H9 (cell line): ENCODE measurements at regions not wholly inside any gene's neighbourhood (a gene's known extent, or its start where the extent isn't known, plus 50 kb on each side); places are given as distances from the start of the nearest gene placed in this dataset.

ENCODE experiments used
- DNase-seq: peaks from one replicate; pipeline ENCODE4 v3.0.0-alpha.2; 2017
- H2AFZ ChIP-seq: one replicate; pipeline ENCODE4 v1.6.1; 2013; ENCODE audit warnings: mild to moderate bottlenecking, low read length, control low read depth, moderate library complexity
- H2AK5ac ChIP-seq: 2 replicates; pipeline ENCODE4 v1.6.1; 2013; ENCODE audit warnings: low read length, control low read depth, mixed read lengths; ENCODE audit not compliant: insufficient read length
- H2BK120ac ChIP-seq: one replicate; pipeline ENCODE4 v1.6.1; 2013; ENCODE audit warnings: low read depth, mild to moderate bottlenecking, low read length, control low read depth, inconsistent platforms; ENCODE audit not compliant: poor library complexity, severe bottlenecking
- H2BK12ac ChIP-seq: 2 replicates; pipeline ENCODE4 v1.6.1; 2013; ENCODE audit warnings: low read length, control low read depth, mixed read lengths, low read depth; ENCODE audit not compliant: insufficient read length
- H2BK15ac ChIP-seq: 2 replicates; pipeline ENCODE4 v1.6.1; 2013; ENCODE audit warnings: low read depth, low read length, control low read depth
- H2BK20ac ChIP-seq: one replicate; pipeline ENCODE4 v1.6.1; 2013; ENCODE audit warnings: low read depth, mild to moderate bottlenecking, low read length, control low read depth, inconsistent platforms; ENCODE audit not compliant: poor library complexity, severe bottlenecking
- H2BK5ac ChIP-seq: 2 replicates; pipeline ENCODE4 v1.6.1; 2013; ENCODE audit warnings: low read length, control low read depth, mixed read lengths; ENCODE audit not compliant: insufficient read length
- H3K14ac ChIP-seq: 2 replicates; pipeline ENCODE4 v1.6.1; 2013; ENCODE audit warnings: low read length, control low read depth; ENCODE audit not compliant: insufficient read depth
- H3K18ac ChIP-seq: 2 replicates; pipeline ENCODE4 v1.6.1; 2013; ENCODE audit warnings: low read depth, mild to moderate bottlenecking, mixed read lengths, low read length, control low read depth; ENCODE audit not compliant: insufficient read length
- H3K23ac ChIP-seq: 2 replicates; pipeline ENCODE4 v1.6.1; 2013; ENCODE audit warnings: low read length, control low read depth, mixed read lengths, low read depth; ENCODE audit not compliant: insufficient read length
- H3K23me2 ChIP-seq: 2 replicates; pipeline ENCODE4 v1.6.1; 2013; ENCODE audit warnings: low read depth, mild to moderate bottlenecking, mixed read lengths, low read length, control low read depth; ENCODE audit not compliant: insufficient read length, poor library complexity, severe bottlenecking
- H3K27ac ChIP-seq: 2 replicates; pipeline ENCODE4 v1.5.1; 2013; ENCODE audit warnings: low read length, control low read depth, mixed read lengths, low read depth; ENCODE audit not compliant: insufficient read length
- H3K27me3 ChIP-seq: 2 replicates; pipeline ENCODE4 v1.6.1; 2013; ENCODE audit warnings: low read length, control low read depth, inconsistent platforms; ENCODE audit not compliant: insufficient read depth
- H3K4ac ChIP-seq: 2 replicates; pipeline ENCODE4 v1.6.1; 2013; ENCODE audit warnings: low read depth, mild to moderate bottlenecking, control low read depth, inconsistent platforms, low read length, moderate library complexity
- H3K4me1 ChIP-seq: 2 replicates; pipeline ENCODE4 v1.6.1; 2013; ENCODE audit warnings: low read length, control low read depth, inconsistent platforms; ENCODE audit not compliant: insufficient read depth
- H3K4me2 ChIP-seq: 2 replicates; pipeline ENCODE4 v1.6.1; 2013; ENCODE audit warnings: low read length, control low read depth, mixed read lengths; ENCODE audit not compliant: insufficient read length, insufficient read depth
- H3K56ac ChIP-seq: 2 replicates; pipeline ENCODE4 v1.6.1; 2013; ENCODE audit warnings: low read depth, mild to moderate bottlenecking, mixed read lengths, low read length, control low read depth; ENCODE audit not compliant: insufficient read length
- H3K79me1 ChIP-seq: 2 replicates; pipeline ENCODE4 v1.6.1; 2013; ENCODE audit warnings: low read depth, mild to moderate bottlenecking, moderate library complexity, low read length, control low read depth, inconsistent platforms; ENCODE audit not compliant: insufficient read depth, poor library complexity, severe bottlenecking
- H3K79me2 ChIP-seq: 2 replicates; pipeline ENCODE4 v1.6.1; 2013; ENCODE audit warnings: low read length, control low read depth, inconsistent platforms; ENCODE audit not compliant: insufficient read depth
- H3K9ac ChIP-seq: 2 replicates; pipeline ENCODE4 v1.6.1; 2013; ENCODE audit warnings: low read length, control low read depth, mixed read lengths; ENCODE audit not compliant: insufficient read length; ENCODE audit errors: extremely low read depth
- H3K9me3 ChIP-seq: one replicate; pipeline ENCODE4 v1.6.1; 2013; ENCODE audit warnings: low read depth, low read length, inconsistent platforms; ENCODE audit not compliant: control insufficient read depth
- H3T11ph ChIP-seq: one replicate; pipeline ENCODE4 v1.6.1; 2013; ENCODE audit warnings: mild to moderate bottlenecking, low read length, control low read depth, inconsistent platforms
- H4K20me1 ChIP-seq: one replicate; pipeline ENCODE4 v1.6.1; 2013; ENCODE audit not compliant: control insufficient read depth, insufficient read length, insufficient read depth
- H4K5ac ChIP-seq: 2 replicates; pipeline ENCODE4 v1.6.1; 2013; ENCODE audit warnings: low read depth, mild to moderate bottlenecking, mixed read lengths, low read length, control low read depth; ENCODE audit not compliant: insufficient read length
- H4K8ac ChIP-seq: replicated peaks from 2 replicates; pipeline ENCODE4 v1.6.1; 2013; ENCODE audit warnings: low read length, control low read depth, mixed read lengths, low read depth; ENCODE audit not compliant: insufficient read length
- H4K91ac ChIP-seq: 2 replicates; pipeline ENCODE4 v1.6.1; 2013; ENCODE audit warnings: low read depth, mild to moderate bottlenecking, moderate library complexity, mixed read lengths, low read length, control low read depth; ENCODE audit not compliant: insufficient read length
- H3K27ac Mint-ChIP-seq, 3 experiments: 2 replicates in 2 of 3; 3 replicates in 1 of 3; pipeline ENCODE4 v1.8.0; 2020 to 2021; ENCODE audit warnings: mixed read lengths in 3 of 3, mild to moderate bottlenecking in 1 of 3, moderate library complexity in 1 of 3
- H3K27me3 Mint-ChIP-seq: 2 replicates; pipeline ENCODE4 v1.8.0; 2021; ENCODE audit warnings: low read depth, mild to moderate bottlenecking, moderate library complexity, mixed read lengths
- H3K36me3 Mint-ChIP-seq, 3 experiments: 2 replicates in 2 of 3; 3 replicates in 1 of 3; pipeline ENCODE4 v1.8.0; 2020 to 2021; ENCODE audit warnings: low read depth in 3 of 3, mixed read lengths in 3 of 3; ENCODE audit not compliant: insufficient read depth in 1 of 3
- H3K4me1 Mint-ChIP-seq, 2 experiments: 2 replicates each; pipeline ENCODE4 v1.8.0; 2020; ENCODE audit warnings: mixed read lengths in 2 of 2
- H3K4me3 Mint-ChIP-seq, 2 experiments: 2 replicates in 1 of 2; 3 replicates in 1 of 2; pipeline ENCODE4 v1.8.0; 2020 to 2021; ENCODE audit warnings: mild to moderate bottlenecking in 2 of 2, mixed read lengths in 2 of 2, moderate library complexity in 1 of 2
- H3K9me3 Mint-ChIP-seq, 2 experiments: 2 replicates in 1 of 2; 3 replicates in 1 of 2; pipeline ENCODE4 v1.8.0; 2020; ENCODE audit warnings: mild to moderate bottlenecking in 2 of 2, mixed read lengths in 2 of 2, moderate library complexity in 1 of 2
- CTCF ChIP-seq: fragments of 200-600 bp; sonication (generic); conservative IDR thresholded peaks from 3 replicates; pipeline ENCODE4 v1.8.0; 2021; ENCODE audit warnings: antibody characterized with exemption, mild to moderate bottlenecking
- WGBS: extraction: QIAGEN DNeasy Blood & Tissue Kit; methylation state at CpG from one replicate; pipeline ENCODE4 v1.1.7; 2013; ENCODE audit warnings: missing lambda C conversion rate, low lambda C conversion rate, mixed read lengths; ENCODE audit not compliant: insufficient read length; ENCODE audit errors: extremely low coverage; 5-methylcytosine and 5-hydroxymethylcytosine counted together

- Mint-ChIP-seq H3K4me1 (peaks cover 0 to 2% of the 10 kb centered on the region in 2 experiments; a peak in 2 of 4 replicates), H3K36me3 (no peaks in the 10 kb centered on the region), H3K9me3 (no peaks in the 10 kb centered on the region; a peak in 1 of 5 replicates), H3K27ac (no peak overlapping the region), H3K27me3 (peaks cover 51% of the 10 kb centered on the region), H3K4me3 (no peak overlapping the region)
- Histone ChIP-seq H4K5ac (no peak overlapping the region), H3K23me2 (no peaks in the 10 kb centered on the region), H3K4ac (no peak overlapping the region), H3K79me2 (no peaks in the 10 kb centered on the region), H2BK12ac (no peak overlapping the region), H3K56ac (no peak overlapping the region), H4K8ac (no peak overlapping the region), H3K27ac (no peak overlapping the region), H2BK120ac (no peak overlapping the region), H4K20me1 (no peaks in the 10 kb centered on the region), H3K79me1 (no peaks in the 10 kb centered on the region), H3K18ac (no peak overlapping the region), H3K14ac (no peak overlapping the region), H3K4me1 (no peaks in the 10 kb centered on the region), H3K9me3 (no peaks in the 10 kb centered on the region), H4K91ac (no peak overlapping the region), H2BK5ac (no peak overlapping the region), H2BK20ac (no peak overlapping the region), H3K4me2 (no peak overlapping the region), H2BK15ac (no peak overlapping the region), H2AK5ac (no peak overlapping the region), H3K23ac (no peak overlapping the region), H3T11ph (no peak overlapping the region), H2AFZ (no peak overlapping the region), H3K9ac (no peak overlapping the region), H3K27me3 (peaks cover 3% of the 10 kb centered on the region; the same call in 1 of the 2 replicates)
- no peak for DNase-seq
- no peak for TF ChIP-seq CTCF
- WGBS: no CpG with 5 or more reads among the region's 2 CpGs
Observed at GRCh38 chr7:85764034-85764433, 577.2 kb upstream of the SEMA3D start.
